H1 (cell line): ENCODE measurements at regions not wholly inside any gene's neighbourhood (a gene's known extent, or its start where the extent isn't known, plus 50 kb on each side); places are given as distances from the start of the nearest gene placed in this dataset.

Source experiments
- BACH1 ChIP-seq: IDR thresholded peaks from 2 replicates; pipeline ENCODE4 v1.6.1; 2012; ENCODE audit warnings: low read length, improper control_type of control experiment
- KDM5A ChIP-seq: fragments of 200-600 bp; IDR thresholded peaks from 2 replicates; pipeline ENCODE4 v1.7.1; 2012; ENCODE audit warnings: mild to moderate bottlenecking, low read length, inconsistent platforms, mixed read lengths
- USF2 ChIP-seq: IDR thresholded peaks from 2 replicates; pipeline ENCODE4 v1.6.1; 2011; ENCODE audit warnings: low read length, improper control_type of control experiment

- no peak for TF ChIP-seq USF2
- no peak for TF ChIP-seq KDM5A
- TF ChIP-seq BACH1: no peak
- TF ChIP-seq, all 59 proteins: peak for 0
Measured at GRCh38 chr11:91041626-91042025, 818.8 kb upstream of the CHORDC1 start (continued).
